HG03439 (cell line): ENCODE measurements at regions not wholly inside any gene's neighbourhood (a gene's known extent, or its start where the extent isn't known, plus 50 kb on each side); places are given as distances from the start of the nearest gene placed in this dataset.

Experiments
- ATAC-seq: cut with Tn5 transposase; IDR thresholded peaks from one replicate; pipeline ENCODE4 v1.9.1; 2021; ENCODE audit warnings: mild to moderate bottlenecking, moderate library complexity; ENCODE audit not compliant: unreplicated experiment

DNA sequence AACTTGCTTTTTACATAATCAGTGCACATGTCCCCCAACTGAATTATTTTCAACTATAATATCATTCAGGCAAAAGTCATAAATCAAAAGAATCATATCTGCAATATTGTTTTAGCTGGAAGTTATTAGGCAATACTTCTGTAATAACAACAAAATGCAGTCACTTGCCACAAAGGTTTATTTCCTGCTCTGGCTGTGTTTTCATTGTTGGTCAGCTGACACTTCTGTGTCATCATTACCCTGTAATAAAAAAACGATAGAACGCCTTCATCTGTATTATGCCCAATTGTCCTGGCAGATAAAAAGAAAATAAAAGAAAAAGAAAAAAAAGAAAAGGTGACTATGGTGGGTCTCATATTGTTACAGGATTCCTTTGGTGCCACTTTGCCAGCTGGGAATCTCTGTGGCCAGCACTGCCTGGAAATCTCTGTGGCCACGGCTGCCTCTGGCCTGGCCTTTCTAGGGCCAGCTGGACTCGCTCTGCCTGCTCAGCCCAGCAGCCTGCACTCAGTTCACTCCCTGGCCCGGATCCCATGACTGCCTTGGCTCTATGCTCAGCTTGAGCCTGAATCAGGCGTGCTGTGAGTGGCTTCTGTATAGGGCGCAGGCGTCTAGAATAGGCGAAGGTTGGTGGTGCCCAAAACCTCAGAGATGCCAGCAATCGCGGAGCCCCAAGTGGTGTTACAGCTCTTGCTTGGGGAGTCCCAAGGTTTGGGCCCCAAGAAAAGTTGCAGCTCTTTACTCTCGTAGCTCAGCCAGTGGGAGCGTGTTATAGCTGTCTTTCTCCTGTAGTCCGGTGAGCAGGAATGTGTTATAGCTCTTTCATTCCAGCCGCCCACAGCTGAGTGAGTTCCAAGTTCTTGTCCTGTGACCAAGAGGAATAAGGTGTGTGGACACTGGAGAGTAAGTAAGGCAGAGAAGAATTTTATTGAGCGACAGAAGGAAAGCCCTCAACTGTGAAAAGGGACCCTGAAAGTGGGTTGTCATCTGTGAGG is 1227.1 kb downstream of the SLITRK1 start:
- no peak for ATAC-seq

DNA sequence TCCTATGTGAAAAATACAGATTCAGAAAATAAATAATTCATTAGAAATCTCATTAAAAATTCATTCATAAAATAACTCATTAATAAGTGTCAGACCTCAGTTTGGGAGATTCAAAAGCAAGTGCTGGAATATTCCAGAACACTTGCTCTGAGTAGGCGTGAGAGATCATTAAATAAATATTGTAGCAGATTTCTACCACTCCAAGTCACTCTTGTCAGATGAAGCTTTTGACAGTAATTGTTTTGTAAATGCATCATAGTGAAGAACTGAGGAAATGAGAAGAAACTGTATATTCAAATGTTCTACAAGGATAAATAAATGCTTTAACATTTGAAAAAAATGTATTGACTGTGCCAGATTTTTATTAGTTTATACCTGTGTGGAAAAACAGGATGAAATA is 1228.1 kb downstream of the SLITRK1 start:
- no peak for ATAC-seq

DNA sequence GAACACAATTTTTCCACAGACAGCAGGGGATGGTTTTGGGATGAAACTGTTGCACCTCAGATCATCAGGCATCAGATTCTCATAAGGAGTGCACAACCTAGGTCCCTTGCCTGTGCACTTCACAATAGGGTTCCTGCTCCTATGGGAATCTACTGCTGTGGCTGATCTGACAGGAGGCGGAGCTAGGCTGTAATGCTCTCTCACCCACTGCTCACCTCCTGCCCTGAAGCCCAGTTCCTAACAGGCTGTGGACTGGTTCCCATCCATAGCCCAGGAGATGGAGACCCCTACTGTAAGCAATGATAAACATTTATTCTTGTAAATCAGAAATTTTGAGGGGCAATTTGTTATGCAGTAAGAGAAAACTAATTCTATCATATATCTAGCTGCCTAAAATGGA is 1234.7 kb downstream of the SLITRK1 start:
- no peak for ATAC-seq

DNA sequence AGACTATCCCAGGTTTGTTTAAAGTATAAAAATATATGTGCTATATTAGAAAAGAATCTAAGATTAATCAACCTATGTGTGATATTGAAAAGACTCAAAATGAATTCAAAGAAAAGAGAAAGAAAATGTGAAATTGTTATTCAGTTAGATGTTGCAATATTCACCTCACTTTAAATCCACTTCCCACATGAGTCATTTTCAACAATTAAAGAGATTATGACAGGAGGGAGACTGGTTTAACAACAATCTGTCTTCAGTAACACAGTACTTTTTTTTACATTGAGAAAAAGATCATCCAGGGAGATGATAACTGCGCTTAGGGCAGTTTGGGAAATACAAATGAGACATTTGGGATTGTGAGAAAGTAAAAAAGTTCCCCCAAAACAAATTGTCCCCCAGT is 1246.2 kb downstream of the SLITRK1 start:
- ATAC-seq = no peak

DNA sequence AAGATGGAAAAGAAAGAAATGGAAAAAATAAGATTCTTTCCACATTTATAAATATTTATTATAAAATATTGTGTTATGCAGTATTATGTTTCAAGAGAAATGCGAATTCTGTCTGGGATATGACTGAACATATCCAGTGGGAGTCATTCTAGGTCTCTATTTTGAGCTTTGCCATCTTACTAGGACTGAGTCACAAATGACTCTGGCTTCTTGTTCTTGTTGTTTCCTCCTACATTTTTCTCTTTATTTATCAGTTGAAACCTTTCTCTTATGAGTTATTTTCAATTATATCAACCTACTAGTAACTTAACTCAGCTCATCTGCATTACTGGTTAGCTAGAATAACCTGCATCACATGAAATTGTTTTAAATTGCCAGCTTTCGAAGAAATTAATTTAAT is 1247.3 kb downstream of the SLITRK1 start:
- ATAC-seq = no peak

DNA sequence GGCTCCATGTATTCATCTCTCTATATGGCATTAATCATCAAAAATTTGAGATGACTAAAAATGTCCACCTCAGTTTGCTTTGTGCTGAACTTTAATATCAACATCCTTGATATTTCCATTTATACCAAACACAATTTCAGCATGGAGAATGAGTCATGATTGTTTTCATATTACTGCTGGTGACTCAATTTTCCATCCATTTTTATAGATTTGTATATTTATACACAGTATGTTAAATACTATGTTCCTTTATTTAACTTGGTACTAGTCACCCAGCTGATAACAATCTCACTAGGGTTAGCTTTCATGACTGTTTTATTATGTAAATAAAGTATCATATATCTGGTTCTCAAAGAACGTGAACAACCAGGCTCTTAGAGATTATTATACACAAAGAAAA is 1255.1 kb downstream of the SLITRK1 start:
- no peak for ATAC-seq

DNA sequence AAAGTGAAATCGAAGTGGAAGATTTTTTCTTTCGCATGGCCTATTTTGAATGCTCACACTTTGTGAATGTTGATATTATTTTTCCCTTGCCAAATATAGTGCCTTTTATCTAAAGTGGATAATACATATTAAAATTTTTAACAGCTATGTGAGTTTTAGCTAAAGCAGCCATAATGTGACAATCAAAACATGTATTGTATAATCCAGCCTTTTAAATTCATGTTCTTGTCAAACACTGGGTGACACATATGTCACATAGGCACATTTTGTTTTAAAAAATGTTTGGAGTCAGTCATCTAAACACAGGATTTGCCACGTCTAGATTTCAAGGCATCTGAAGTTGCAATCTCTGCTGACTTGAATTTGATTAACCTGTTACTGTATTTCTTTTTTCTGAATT is 1256.6 kb downstream of the SLITRK1 start:
- no peak for ATAC-seq

DNA sequence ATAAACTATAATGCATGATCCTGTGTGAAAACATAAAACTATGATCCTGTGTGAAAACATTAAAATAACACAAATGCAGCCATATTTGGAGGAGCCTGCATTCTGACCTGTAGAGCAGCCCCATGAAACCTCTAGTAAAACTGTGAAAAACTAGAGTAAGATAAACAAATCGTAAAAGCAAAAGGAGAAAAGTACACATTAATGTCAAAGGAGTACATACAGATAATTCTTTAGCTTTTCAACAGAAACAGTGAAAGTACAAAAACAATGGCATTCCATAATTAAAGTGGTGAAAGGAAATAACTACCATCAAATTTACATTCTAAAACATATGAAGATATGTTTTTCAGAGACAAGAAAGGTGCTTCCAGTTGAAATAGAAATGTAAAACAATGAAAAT is 1267.2 kb downstream of the SLITRK1 start:
- ATAC-seq = no peak

DNA sequence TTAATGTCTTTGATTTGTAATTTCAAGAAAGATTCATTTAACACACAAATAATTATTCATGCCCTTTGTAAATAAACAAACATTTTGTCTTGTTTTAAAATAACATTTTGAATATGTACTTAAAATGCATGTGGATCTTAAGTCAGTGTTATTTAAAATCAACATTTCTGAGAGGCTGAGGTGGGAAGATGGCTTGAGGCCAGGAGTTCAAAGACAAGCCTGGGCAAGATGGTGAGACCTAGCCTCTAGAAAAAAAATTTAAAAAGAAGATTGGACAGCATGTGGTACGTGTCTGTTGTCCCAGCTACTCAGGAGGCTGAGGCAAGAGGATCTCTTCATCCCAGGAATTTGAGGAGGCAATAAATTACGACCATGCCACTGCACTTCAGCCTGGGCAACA is 1268.2 kb downstream of the SLITRK1 start:
- no peak for ATAC-seq

DNA sequence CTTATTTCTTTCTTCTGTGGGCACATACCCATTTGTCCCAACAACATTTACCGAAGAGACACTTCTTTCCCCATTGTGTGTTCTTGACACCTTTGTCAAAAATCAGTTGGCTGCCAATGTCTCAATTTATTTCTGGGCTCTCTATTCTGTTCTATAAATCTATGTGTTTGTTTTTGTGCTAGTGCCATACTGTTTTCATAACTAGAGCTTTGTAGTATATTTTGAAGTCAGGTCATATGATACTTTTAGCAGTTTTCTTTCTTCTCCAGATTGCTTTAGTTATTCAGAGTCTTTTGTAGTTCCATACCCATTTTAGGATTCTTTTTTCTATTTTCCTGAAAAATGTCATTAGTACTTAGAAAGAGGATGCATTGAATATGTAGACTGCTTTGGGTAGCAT is 1276.3 kb downstream of the SLITRK1 start:
- ATAC-seq = no peak

DNA sequence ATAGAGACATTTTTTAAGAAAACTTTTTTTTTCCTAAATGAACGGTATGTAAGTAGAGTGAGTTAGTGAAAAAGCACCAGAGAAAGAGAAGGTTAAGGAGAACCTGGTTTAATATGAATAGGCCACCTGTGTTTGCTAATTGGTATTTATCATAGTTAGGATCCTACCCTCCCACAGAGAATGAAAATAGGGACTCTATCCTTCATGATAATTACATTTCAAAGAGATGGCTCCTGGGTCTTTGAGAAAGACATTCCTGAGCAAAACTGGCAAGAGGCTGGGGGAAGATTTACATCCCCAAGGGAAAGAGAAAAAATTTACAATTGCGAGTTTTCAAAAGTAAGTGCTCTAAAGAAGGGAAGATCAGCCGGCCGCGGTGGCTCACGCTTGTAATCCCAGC is 1284.5 kb downstream of the SLITRK1 start:
- ATAC-seq = no peak

DNA sequence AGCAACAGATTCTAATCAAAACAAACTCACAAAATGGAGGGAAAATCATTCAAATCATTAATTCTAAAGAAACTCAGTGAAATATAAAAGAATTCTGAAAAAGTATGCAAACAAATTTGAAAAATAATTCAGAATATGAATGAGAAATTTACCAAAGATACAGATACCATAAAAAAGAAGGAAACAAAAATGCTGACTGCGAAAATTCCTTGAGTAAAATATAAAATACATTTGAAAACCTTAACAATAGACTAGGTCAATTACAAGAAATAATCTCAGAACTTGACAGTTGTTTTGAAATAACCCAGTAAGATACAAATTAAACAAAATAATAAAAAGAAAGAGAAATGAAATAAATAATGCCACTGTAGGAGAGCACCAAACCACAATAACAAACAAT is 1289.0 kb downstream of the SLITRK1 start:
- ATAC-seq = no peak

DNA sequence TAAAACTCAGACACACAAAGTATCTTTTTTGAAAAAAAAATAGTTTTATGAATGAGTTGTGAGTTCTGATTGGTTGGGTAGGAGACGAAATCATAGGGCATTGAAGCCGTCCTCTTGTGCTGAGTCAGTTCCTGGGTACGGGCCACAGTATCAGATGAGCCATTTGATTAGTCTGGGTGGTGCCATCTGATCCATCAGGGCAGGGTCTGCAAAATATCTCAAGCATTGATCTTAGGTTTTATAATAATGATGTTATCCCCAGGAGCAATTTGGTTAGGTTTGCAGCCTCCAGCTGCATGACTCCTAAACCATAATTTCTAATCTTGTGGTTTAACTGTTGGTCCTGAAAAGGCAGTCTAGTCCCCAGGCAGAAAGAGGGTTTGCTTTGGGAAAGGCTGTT is 1310.6 kb downstream of the SLITRK1 start:
- no peak for ATAC-seq

DNA sequence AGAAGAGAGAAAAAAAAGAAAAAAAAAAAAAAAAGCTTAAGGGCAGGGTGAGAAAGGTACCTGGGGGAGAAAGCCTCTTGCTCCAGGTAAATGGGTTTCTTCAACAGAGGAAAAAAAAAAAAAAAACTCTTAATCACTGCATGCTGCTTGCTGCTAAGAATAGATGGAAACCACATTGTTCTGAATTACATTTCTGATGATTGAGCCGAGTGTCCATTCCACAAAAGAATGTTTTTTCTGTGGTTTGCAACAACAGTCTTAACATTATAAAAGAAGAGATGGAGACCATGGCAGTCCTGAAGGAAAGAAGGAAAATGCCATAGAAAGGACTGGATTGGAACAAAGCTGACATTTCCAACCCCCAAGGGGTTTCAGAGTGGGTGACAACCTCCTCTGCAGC is 1312.7 kb downstream of the SLITRK1 start:
- no peak for ATAC-seq

DNA sequence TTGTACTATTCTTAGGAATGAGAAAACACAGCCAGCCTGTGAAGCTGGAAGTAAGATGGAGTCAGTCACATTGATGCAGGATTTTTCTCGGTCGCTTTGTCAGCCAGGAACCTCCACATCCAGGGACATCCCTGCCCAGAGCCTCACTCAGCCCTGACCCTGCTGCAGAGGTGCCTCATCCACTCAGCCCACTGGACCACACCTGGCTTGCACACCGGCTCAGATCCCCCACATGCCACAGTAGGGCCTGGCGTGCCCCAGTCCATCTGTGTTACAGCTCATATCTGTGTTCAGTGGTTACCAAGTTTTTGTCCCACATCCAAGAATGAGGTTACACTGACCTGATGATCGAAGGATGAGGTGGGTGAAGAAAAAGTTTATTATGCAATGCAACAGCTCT is 1315.4 kb downstream of the SLITRK1 start:
- no peak for ATAC-seq

DNA sequence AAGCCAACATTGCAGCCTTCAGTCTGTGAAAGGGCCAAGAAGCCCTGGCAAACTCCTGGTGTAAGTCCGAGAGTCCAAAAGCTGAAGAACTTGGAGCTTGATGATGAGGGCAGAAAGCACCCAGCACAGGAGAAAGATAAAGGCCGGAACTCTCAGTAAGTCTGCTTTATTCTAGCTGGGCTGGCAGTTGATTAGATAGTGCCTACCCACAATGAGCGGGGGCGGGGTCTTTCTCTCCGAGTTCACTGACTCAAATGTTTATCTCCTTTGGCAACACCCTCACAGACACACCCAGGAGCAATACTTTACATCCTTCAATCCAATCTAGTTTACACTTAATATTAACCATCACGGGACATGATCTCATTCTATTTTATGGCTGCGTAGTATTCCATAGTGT is 1317.1 kb downstream of the SLITRK1 start:
- ATAC-seq = no peak

DNA sequence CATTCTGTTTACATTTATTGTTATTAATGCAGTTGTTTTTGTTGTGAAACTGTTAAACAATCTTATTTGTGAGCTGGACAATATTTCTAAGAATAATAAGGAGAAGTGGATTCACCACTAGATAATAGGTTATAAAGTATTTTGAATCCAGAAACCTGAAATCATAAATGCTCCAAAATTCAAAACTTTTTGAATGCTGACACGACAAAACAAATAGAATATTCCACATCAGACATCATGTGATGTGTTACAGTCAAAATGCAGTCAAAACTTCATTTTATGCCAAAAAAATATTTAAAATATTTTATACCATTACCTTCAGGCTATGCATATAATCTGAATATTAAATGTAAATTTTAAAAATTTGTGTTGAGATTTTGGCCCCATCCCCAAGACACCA is 1321.4 kb downstream of the SLITRK1 start:
- no peak for ATAC-seq

DNA sequence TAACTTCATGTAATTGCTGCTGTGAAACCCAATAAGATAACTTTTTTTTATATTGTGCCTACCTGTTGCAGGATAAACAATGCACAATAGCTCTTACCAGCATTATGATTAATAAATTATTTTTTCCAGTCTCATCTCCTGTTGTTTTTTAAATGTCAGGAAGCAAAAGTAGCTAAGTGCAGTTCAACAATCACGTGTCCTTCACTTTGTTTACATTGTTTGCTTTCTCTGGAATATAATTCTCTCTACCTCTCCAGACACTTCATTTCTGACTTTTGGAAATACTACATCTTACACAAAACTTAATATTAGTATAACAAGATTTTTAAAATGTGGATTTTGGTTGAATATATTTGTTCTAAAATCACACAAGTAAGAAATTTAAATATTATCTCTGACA is 1359.4 kb downstream of the SLITRK1 start:
- no peak for ATAC-seq

DNA sequence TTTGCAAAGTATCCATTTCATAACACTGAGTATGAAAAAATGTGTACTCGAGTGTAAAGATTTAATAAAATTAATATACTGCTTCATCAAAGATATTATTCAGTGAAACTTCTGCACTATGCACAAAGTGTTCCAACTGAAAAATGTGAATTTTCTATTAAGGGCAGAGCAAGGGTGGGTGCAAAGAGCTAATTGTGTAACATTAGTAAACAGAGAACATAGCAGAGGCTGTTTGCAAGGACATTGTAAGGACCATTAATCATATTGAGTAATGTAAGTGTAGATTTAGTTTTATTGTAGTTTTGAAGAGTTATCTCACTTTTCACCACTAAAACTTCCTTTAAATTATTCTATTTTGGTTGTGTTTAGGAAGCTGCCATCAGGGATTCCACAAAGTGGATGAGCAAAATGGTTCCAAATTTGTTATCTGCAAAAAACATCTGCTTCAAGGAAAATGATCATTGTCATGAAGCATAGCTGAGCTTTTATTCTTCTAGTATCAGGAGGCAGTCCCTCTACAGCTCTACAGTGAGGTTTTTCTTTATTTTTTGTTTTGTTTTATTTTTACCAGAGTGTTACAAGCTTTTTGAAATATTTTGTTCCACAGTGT is 1375.4 kb downstream of the SLITRK1 start:
- ATAC-seq = no peak

DNA sequence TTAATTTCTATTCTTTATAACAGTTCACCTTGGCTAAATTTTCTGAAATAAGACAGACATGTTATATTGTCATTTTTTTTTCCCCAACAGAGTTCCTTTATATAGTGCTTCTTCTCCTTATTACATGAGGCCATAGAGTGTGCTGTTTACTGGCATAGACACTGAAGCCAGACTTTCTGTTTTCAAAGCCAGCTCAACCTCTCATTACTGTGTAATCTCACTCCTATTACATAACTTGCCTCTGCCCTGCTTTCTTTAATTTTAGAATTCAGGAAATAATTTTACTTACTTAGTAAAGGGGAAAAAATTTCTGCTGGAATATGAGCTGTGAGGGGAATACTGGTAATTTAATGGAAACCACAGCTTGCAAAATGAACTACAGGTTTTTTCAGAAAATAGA is 1380.4 kb downstream of the SLITRK1 start:
- ATAC-seq = no peak

DNA sequence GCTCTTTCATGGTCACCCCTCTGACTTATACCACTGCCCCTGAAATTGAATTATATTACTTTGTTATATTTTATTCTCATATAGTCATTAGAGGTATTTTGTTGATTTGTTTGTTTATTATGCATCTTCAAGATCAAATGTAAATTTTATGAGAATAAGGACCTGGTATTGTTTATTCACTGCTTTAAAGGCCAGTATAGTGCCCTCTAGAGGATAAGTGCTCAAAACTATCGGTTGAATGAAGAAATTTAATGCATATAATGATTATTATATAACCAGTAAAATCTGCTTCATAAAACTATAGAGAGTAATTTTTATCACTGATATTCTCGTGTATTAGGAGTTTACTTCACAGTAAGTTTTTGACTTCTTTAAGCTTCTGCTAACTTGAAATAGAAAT is 1401.9 kb downstream of the SLITRK1 start:
- no peak for ATAC-seq

DNA sequence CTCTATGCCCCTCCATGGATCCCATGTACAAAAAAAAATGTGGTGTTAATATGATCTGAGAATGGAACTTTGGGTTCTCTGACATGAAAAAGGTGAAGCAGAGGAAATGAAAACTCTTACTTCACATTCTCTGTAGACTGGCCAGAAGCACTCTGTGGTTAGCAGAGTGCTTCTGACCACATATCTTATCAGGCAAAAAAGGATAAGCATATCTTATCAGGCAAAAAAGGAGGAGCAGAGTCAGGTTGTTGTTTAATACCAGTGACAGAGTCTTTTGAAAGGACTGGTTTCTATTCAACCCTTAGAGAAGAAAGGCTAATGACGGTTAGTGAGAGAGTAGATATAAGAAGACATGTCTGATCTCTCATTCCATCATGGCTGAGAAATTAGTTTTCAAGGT is 1404.8 kb downstream of the SLITRK1 start:
- ATAC-seq = no peak
